ENCODE measurements at regions not wholly inside any gene's neighbourhood (a gene's known extent, or its start where the extent isn't known, plus 50 kb on each side); places are given as distances from the start of the nearest gene placed in this dataset.
"Not testable (repeated sequence)": the region's sequence is repeated elsewhere in the genome, so short reads cannot be mapped to it uniquely, and the experiment has no call there.

GRCh38 chr6:94813806-94814205 lies 763.5 kb upstream of the MANEA start:
- no peak overlapping the region for H3K9ac ChIP-seq (ENCODE audit: low read depth in 1 of 3, low read length in 3 of 3)
- H3K27ac ChIP-seq (ENCODE audit: low read depth, low read length): no peak overlapping the region
- H3K4me3 ChIP-seq (ENCODE audit: low read length in 3 of 3): no peak overlapping the region
- H3K27me3 ChIP-seq (ENCODE audit: control insufficient read depth in 3 of 3, insufficient read depth in 3 of 3, low read length in 3 of 3): no peaks in the 10 kb centered on the region
- H3K4me1 ChIP-seq (ENCODE audit: control insufficient read depth in 3 of 3, insufficient read depth in 3 of 3, low read length in 3 of 3): no peaks in the 10 kb centered on the region
- H3K9me3 ChIP-seq (ENCODE audit: control insufficient read depth in 3 of 3, low read length in 3 of 3): no peaks in the 10 kb centered on the region
- no peaks in the 10 kb centered on the region for H3K36me3 ChIP-seq (ENCODE audit: control insufficient read depth in 3 of 3, insufficient read depth in 3 of 3, low read length in 3 of 3)

GRCh38 chr6:94801344-94801743 lies 776.0 kb upstream of the MANEA start:
- Histone ChIP-seq H3K4me1 (ENCODE audit: control insufficient read depth in 3 of 3, insufficient read depth in 3 of 3, low read length in 3 of 3) (no peaks in the 10 kb centered on the region), H3K9me3 (ENCODE audit: control insufficient read depth in 3 of 3, low read length in 3 of 3) (peaks cover 0 to 3% (median 0%) of the 10 kb centered on the region in 3 donors), H3K27ac (ENCODE audit: low read depth, low read length) (no peak overlapping the region), H3K9ac (ENCODE audit: low read depth in 1 of 3, low read length in 3 of 3) (no peak overlapping the region), H3K27me3 (ENCODE audit: control insufficient read depth in 3 of 3, insufficient read depth in 3 of 3, low read length in 3 of 3) (no peaks in the 10 kb centered on the region), H3K36me3 (ENCODE audit: control insufficient read depth in 3 of 3, insufficient read depth in 3 of 3, low read length in 3 of 3) (no peaks in the 10 kb centered on the region), H3K4me3 (ENCODE audit: low read length in 3 of 3) (no peak overlapping the region)

- no peaks in the 10 kb centered on the region for H3K9me3 ChIP-seq (ENCODE audit: control insufficient read depth in 3 of 3, low read length in 3 of 3)
- H3K9ac ChIP-seq (ENCODE audit: low read depth in 1 of 3, low read length in 3 of 3): no peak overlapping the region
- H3K4me1 ChIP-seq (ENCODE audit: control insufficient read depth in 3 of 3, insufficient read depth in 3 of 3, low read length in 3 of 3): no peaks in the 10 kb centered on the region
- no peak overlapping the region for H3K4me3 ChIP-seq (ENCODE audit: low read length in 3 of 3)
- H3K36me3 ChIP-seq (ENCODE audit: control insufficient read depth in 3 of 3, insufficient read depth in 3 of 3, low read length in 3 of 3): no peaks in the 10 kb centered on the region
- H3K27ac ChIP-seq (ENCODE audit: low read depth, low read length): no peak overlapping the region
- H3K27me3 ChIP-seq (ENCODE audit: control insufficient read depth in 3 of 3, insufficient read depth in 3 of 3, low read length in 3 of 3): no peaks in the 10 kb centered on the region
Observed at GRCh38 chr6:94785514-94785913, 791.8 kb upstream of the MANEA start.

- not testable (repeated sequence) for H3K4me1 ChIP-seq (ENCODE audit: control insufficient read depth in 3 of 3, insufficient read depth in 3 of 3, low read length in 3 of 3); H3K27me3 ChIP-seq (ENCODE audit: control insufficient read depth in 3 of 3, insufficient read depth in 3 of 3, low read length in 3 of 3); H3K27ac ChIP-seq (ENCODE audit: low read depth, low read length); H3K9me3 ChIP-seq (ENCODE audit: control insufficient read depth in 3 of 3, low read length in 3 of 3); H3K4me3 ChIP-seq (ENCODE audit: low read length in 3 of 3); H3K9ac ChIP-seq (ENCODE audit: low read depth in 1 of 3, low read length in 3 of 3); H3K36me3 ChIP-seq (ENCODE audit: control insufficient read depth in 3 of 3, insufficient read depth in 3 of 3, low read length in 3 of 3)
Observed at GRCh38 chr6:94785081-94785480, 792.3 kb upstream of the MANEA start.

- H3K27me3 ChIP-seq (ENCODE audit: control insufficient read depth in 3 of 3, insufficient read depth in 3 of 3, low read length in 3 of 3): no peaks in the 10 kb centered on the region
- no peaks in the 10 kb centered on the region for H3K4me1 ChIP-seq (ENCODE audit: control insufficient read depth in 3 of 3, insufficient read depth in 3 of 3, low read length in 3 of 3)
- H3K27ac ChIP-seq (ENCODE audit: low read depth, low read length): no peak overlapping the region
- no peaks in the 10 kb centered on the region for H3K9me3 ChIP-seq (ENCODE audit: control insufficient read depth in 3 of 3, low read length in 3 of 3)
- H3K4me3 ChIP-seq (ENCODE audit: low read length in 3 of 3): no peak overlapping the region
- H3K36me3 ChIP-seq (ENCODE audit: control insufficient read depth in 3 of 3, insufficient read depth in 3 of 3, low read length in 3 of 3): no peaks in the 10 kb centered on the region
- H3K9ac ChIP-seq (ENCODE audit: low read depth in 1 of 3, low read length in 3 of 3): no peak overlapping the region
Observed at GRCh38 chr6:94769197-94769596, 808.1 kb upstream of the MANEA start.

- Histone ChIP-seq H3K27ac (ENCODE audit: low read depth, low read length) (no peak overlapping the region), H3K27me3 (ENCODE audit: control insufficient read depth in 3 of 3, insufficient read depth in 3 of 3, low read length in 3 of 3) (no peaks in the 10 kb centered on the region), H3K4me1 (ENCODE audit: control insufficient read depth in 3 of 3, insufficient read depth in 3 of 3, low read length in 3 of 3) (no peaks in the 10 kb centered on the region), H3K36me3 (ENCODE audit: control insufficient read depth in 3 of 3, insufficient read depth in 3 of 3, low read length in 3 of 3) (no peaks in the 10 kb centered on the region), H3K9me3 (ENCODE audit: control insufficient read depth in 3 of 3, low read length in 3 of 3) (no peaks in the 10 kb centered on the region), H3K9ac (ENCODE audit: low read depth in 1 of 3, low read length in 3 of 3) (no peak overlapping the region), H3K4me3 (ENCODE audit: low read length in 3 of 3) (no peak overlapping the region)
Observed at GRCh38 chr6:94751641-94752329, 825.5 kb upstream of the MANEA start.

GRCh38 chr6:94736236-94736635 lies 841.1 kb upstream of the MANEA start:
- no peaks in the 10 kb centered on the region for H3K9me3 ChIP-seq (ENCODE audit: control insufficient read depth in 3 of 3, low read length in 3 of 3)
- no peaks in the 10 kb centered on the region for H3K4me1 ChIP-seq (ENCODE audit: control insufficient read depth in 3 of 3, insufficient read depth in 3 of 3, low read length in 3 of 3)
- no peak overlapping the region for H3K9ac ChIP-seq (ENCODE audit: low read depth in 1 of 3, low read length in 3 of 3)
- H3K27ac ChIP-seq (ENCODE audit: low read depth, low read length): no peak overlapping the region
- no peak overlapping the region for H3K4me3 ChIP-seq (ENCODE audit: low read length in 3 of 3)
- no peaks in the 10 kb centered on the region for H3K27me3 ChIP-seq (ENCODE audit: control insufficient read depth in 3 of 3, insufficient read depth in 3 of 3, low read length in 3 of 3)
- no peaks in the 10 kb centered on the region for H3K36me3 ChIP-seq (ENCODE audit: control insufficient read depth in 3 of 3, insufficient read depth in 3 of 3, low read length in 3 of 3)

GRCh38 chr6:94735270-94735669 lies 842.1 kb upstream of the MANEA start:
- no peaks in the 10 kb centered on the region for H3K27me3 ChIP-seq (ENCODE audit: control insufficient read depth in 3 of 3, insufficient read depth in 3 of 3, low read length in 3 of 3)
- H3K9me3 ChIP-seq (ENCODE audit: control insufficient read depth in 3 of 3, low read length in 3 of 3): no peaks in the 10 kb centered on the region
- no peaks in the 10 kb centered on the region for H3K4me1 ChIP-seq (ENCODE audit: control insufficient read depth in 3 of 3, insufficient read depth in 3 of 3, low read length in 3 of 3)
- no peak overlapping the region for H3K9ac ChIP-seq (ENCODE audit: low read depth in 1 of 3, low read length in 3 of 3)
- no peak overlapping the region for H3K4me3 ChIP-seq (ENCODE audit: low read length in 3 of 3)
- no peak overlapping the region for H3K27ac ChIP-seq (ENCODE audit: low read depth, low read length)
- H3K36me3 ChIP-seq (ENCODE audit: control insufficient read depth in 3 of 3, insufficient read depth in 3 of 3, low read length in 3 of 3): no peaks in the 10 kb centered on the region

- H3K27ac ChIP-seq (ENCODE audit: low read depth, low read length): no peak overlapping the region
- no peaks in the 10 kb centered on the region for H3K27me3 ChIP-seq (ENCODE audit: control insufficient read depth in 3 of 3, insufficient read depth in 3 of 3, low read length in 3 of 3)
- H3K9me3 ChIP-seq (ENCODE audit: control insufficient read depth in 3 of 3, low read length in 3 of 3): no peaks in the 10 kb centered on the region
- H3K4me1 ChIP-seq (ENCODE audit: control insufficient read depth in 3 of 3, insufficient read depth in 3 of 3, low read length in 3 of 3): no peaks in the 10 kb centered on the region
- no peak overlapping the region for H3K4me3 ChIP-seq (ENCODE audit: low read length in 3 of 3)
- no peak overlapping the region for H3K9ac ChIP-seq (ENCODE audit: low read depth in 1 of 3, low read length in 3 of 3)
- H3K36me3 ChIP-seq (ENCODE audit: control insufficient read depth in 3 of 3, insufficient read depth in 3 of 3, low read length in 3 of 3): no peaks in the 10 kb centered on the region
Observed at GRCh38 chr6:94734751-94735150, 842.6 kb upstream of the MANEA start.

GRCh38 chr6:94733066-94733465 lies 844.3 kb upstream of the MANEA start:
- H3K9me3 ChIP-seq (ENCODE audit: control insufficient read depth in 3 of 3, low read length in 3 of 3): no peaks in the 10 kb centered on the region
- no peak overlapping the region for H3K27ac ChIP-seq (ENCODE audit: low read depth, low read length)
- H3K9ac ChIP-seq (ENCODE audit: low read depth in 1 of 3, low read length in 3 of 3): no peak overlapping the region
- no peak overlapping the region for H3K4me3 ChIP-seq (ENCODE audit: low read length in 3 of 3)
- no peaks in the 10 kb centered on the region for H3K4me1 ChIP-seq (ENCODE audit: control insufficient read depth in 3 of 3, insufficient read depth in 3 of 3, low read length in 3 of 3)
- no peaks in the 10 kb centered on the region for H3K27me3 ChIP-seq (ENCODE audit: control insufficient read depth in 3 of 3, insufficient read depth in 3 of 3, low read length in 3 of 3)
- H3K36me3 ChIP-seq (ENCODE audit: control insufficient read depth in 3 of 3, insufficient read depth in 3 of 3, low read length in 3 of 3): no peaks in the 10 kb centered on the region
